ENCODE measurements at regions not wholly inside any gene's neighbourhood (a gene's known extent, or its start where the extent isn't known, plus 50 kb on each side); places are given as distances from the start of the nearest gene placed in this dataset.

DNA sequence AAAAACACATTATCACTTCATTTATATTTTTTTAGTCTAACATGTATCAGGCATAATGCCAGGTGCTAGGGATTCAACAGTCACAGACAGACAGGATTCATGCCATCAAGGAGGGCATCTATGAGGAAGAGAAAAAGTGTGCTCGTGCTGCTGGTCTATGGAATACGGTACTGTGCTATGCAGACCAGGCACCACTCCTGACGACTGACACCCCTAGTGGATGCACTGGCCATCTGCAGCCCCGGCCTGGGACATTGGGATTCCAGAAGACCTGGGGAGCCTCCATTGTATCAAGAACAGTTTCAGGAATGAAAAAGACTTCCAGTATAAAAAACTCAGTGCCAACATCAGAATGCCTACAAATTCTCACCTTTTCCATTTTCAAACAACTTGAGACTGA lies 94.0 kb downstream of the KLF12 start:
- DNase-seq: peak; percentile 20

- no peak for DNase-seq
Measured at GRCh38 chr13:74039667-74040066, 94.5 kb downstream of the KLF12 start.

DNA sequence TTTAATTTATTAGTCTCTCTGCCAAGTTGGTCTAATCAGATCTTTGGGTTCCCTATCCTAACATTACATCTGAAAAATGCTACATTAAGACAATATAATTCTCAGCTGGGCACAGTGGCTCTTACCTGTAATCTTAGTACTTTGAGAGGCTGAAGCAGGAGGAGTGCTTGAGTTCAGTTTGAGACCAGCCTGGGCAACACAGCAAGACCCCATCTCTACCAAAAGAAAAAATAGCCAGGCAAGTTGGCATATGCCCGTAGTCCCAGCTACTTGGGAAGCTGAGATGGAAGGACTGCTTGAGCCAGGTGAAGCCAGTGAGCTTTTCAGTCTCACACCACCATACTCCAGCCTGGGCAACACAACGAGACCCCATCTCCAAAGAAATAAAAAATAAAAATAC lies 95.0 kb downstream of the KLF12 start:
- no peak for DNase-seq

- no peak for DNase-seq
Measured at GRCh38 chr13:74037762-74038161, 96.4 kb downstream of the KLF12 start.

- DNase-seq: no peak
Measured at GRCh38 chr13:74036373-74036772, 97.8 kb downstream of the KLF12 start.

- DNase-seq: no peak
Measured at GRCh38 chr13:74035896-74036295, 98.3 kb downstream of the KLF12 start.

DNA sequence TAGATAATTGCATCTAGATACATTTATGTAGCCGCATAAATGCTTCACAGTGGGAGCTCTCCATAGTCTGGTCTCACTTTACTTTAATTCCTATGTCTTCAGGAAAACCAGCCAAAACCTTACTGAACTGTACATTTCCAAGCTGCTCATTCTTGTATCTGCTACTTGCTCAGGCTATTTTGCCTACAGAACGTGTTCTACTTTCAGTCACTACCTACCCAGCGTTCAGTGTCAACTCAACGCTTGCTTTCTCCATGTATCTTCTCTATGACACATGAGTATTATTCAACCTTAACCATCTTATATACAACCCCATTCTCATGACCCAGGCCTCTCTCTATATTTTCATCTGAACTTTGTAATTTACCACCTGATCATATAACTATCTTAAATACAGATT lies 101.9 kb downstream of the KLF12 start:
- no peak for DNase-seq

GRCh38 chr13:74027161-74027779 lies 106.9 kb downstream of the KLF12 start:
- no peak for DNase-seq

GRCh38 chr13:74026753-74027152 lies 107.5 kb downstream of the KLF12 start:
- peak; percentile 62 for DNase-seq

GRCh38 chr13:74025369-74025768 lies 108.8 kb downstream of the KLF12 start:
- DNase-seq: no peak

DNA sequence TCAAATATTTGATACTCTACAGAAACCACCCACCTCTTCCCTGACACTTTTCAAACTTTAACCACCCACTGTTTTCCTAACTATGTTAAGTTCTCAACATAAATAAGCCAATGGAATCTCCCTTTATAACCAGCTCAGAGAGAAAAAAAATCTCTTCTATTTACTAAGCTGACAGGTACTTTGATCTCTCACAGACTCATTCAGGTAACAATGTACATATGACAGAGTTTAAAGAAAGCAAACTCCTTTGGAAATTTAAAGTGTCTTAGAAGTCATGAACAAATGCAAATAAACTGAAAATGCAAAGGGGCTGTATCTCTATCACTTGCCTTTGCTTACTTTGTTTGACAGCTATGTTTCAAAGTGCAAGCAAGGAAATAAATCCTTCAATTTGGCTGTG lies 109.3 kb downstream of the KLF12 start:
- no peak for DNase-seq

- DNase-seq: no peak
Measured at GRCh38 chr13:74024314-74024713, 109.9 kb downstream of the KLF12 start.

DNA sequence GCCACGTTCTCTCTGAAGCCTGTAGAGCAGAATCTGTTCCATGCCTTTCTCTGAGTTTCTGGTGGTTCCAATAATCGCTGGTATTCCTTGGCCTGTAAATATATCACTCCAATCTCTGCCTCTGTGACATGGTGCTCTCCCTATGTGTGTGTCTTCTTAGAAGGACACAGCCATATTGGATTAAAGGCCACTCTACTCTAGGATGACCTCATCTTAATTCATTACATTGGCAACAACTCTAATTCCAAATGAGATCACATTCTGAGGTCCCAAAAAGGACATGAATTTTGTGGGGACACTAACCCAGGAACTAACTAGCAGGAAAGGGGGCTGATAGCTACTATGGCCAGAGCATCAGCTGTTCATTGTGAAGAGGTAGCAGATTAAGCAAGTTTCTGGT lies 110.7 kb downstream of the KLF12 start:
- no peak for DNase-seq

- no peak for DNase-seq
Measured at GRCh38 chr13:74021505-74021904, 112.7 kb downstream of the KLF12 start.

DNA sequence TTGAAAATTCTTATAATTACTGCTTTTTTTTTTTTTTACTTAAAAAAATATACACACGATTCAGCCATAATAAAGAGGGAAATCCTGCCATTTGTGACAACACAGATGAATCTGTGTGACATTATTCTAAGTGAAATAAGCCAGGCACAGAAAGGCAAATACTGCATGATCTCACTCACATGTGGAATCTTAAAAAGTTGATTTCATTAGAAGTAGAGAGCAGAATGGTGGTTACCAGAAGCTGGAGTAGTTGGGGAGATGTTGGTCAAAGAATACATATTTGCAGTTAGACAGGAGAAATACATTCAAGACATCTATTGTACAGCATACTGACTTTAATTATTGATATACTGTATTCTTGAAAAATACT lies 116.2 kb downstream of the KLF12 start:
- DNase-seq: no peak

GRCh38 chr13:74017301-74018061 lies 116.7 kb downstream of the KLF12 start:
- no peak for DNase-seq

GRCh38 chr13:74015137-74015536 lies 119.1 kb downstream of the KLF12 start:
- DNase-seq: no peak

DNA sequence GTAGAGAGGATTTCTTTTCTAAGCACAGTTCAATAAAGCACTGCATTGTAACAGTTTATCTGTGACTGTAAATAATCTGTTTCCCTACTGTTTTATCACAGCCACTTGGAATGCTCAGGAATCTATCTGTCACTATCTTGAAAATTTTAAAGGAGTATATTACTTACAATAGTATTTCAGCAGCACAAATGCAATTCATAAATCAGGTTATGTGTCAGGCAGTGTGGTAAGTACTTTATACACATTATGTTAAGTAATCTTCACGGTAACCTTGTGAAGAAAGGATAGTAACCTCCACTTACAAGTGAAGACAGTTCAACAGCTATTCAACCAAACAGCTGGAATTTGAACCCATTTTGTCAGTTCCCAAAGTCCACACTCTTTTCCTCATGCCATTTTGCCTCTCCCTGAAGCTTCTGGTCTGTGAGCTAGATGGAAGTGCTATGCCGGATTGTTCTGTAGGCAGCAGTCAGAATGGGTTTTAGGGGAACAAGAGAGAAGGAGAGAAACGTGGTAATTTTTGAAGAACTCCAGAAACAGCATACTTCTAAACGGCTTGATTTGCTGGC lies 125.0 kb downstream of the KLF12 start:
- no peak for DNase-seq

DNA sequence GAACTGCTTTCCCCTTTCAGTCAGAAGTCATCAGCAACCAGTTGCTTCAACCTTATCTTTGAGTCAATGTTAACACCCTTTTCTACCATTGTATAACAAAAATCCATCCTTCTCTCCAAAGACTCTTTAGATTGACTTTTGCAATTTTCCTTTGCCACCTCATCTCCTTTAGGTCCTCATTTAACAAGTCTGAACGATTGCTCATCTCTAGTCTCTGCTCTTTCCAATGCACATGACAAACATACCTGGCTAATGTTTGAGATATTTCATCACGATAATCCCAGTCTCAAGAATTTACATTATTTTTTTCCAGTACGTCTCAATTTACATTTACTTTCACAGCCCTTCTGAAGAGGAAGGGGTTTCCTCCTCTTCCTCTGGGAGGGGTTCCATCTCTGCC lies 127.5 kb downstream of the KLF12 start:
- no peak for DNase-seq

- DNase-seq: no peak
Measured at GRCh38 chr13:74005320-74006157, 128.7 kb downstream of the KLF12 start.

- DNase-seq: no peak
Measured at GRCh38 chr13:74004109-74004508, 130.1 kb downstream of the KLF12 start.

- DNase-seq: no peak
Measured at GRCh38 chr13:74003374-74003773, 130.8 kb downstream of the KLF12 start.

DNA sequence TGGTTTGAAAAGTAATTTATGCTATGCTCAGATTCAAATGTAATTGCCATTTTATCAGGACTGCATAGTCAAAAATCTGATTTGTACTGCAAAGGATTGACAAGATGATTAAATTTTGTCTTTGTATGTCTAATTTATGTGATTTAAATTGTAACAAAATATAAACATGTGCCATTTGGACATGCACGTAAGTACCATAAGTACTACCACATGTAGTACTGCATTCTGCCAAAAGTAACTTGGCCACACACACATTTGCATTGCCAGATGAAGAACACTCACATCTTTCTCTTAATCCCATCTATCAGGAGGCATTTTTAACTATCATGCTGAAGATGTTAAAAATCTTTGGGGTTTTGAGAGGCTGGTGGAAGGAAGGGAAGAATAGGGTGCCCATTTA lies 133.3 kb downstream of the KLF12 start:
- no peak for DNase-seq

GRCh38 chr13:73998631-73999030 lies 135.6 kb downstream of the KLF12 start:
- DNase-seq: no peak
